ENCODE measurements at regions not wholly inside any gene's neighbourhood (a gene's known extent, or its start where the extent isn't known, plus 50 kb on each side); places are given as distances from the start of the nearest gene placed in this dataset.

GRCh38 chr6:134510142-134510541 is 192.2 kb upstream of the SGK1 start:
- DNase-seq, result no peak

GRCh38 chr6:134508862-134509498 is 191.1 kb upstream of the SGK1 start:
- no peak for DNase-seq

GRCh38 chr6:134506162-134506561 is 188.2 kb upstream of the SGK1 start:
- no peak for DNase-seq

GRCh38 chr6:134503585-134504281 is 185.8 kb upstream of the SGK1 start:
- DNase-seq, result peak in 4 of 56 donors; percentile 6 to 33 (median 18)

- peak in 32 of 56 donors; percentile 10 to 62 (median 38) for DNase-seq
Measured at GRCh38 chr6:134502614-134503549, 185.0 kb upstream of the SGK1 start.

GRCh38 chr6:134495890-134496248 is 178.0 kb upstream of the SGK1 start:
- DNase-seq, result no peak

- DNase-seq, result no peak
Measured at GRCh38 chr6:134495203-134495889, 177.4 kb upstream of the SGK1 start.

GRCh38 chr6:134493789-134494188 is 175.9 kb upstream of the SGK1 start:
- no peak for DNase-seq

GRCh38 chr6:134491477-134491876 is 173.6 kb upstream of the SGK1 start:
- DNase-seq, result no peak

GRCh38 chr6:134482593-134483270 is 164.8 kb upstream of the SGK1 start:
- DNase-seq, result no peak

- DNase-seq, result no peak
Measured at GRCh38 chr6:134481966-134482365, 164.1 kb upstream of the SGK1 start.

GRCh38 chr6:134480593-134480992 is 162.7 kb upstream of the SGK1 start:
- no peak for DNase-seq

GRCh38 chr6:134478764-134479399 is 161.0 kb upstream of the SGK1 start:
- DNase-seq, result no peak

GRCh38 chr6:134477991-134478635 is 160.2 kb upstream of the SGK1 start:
- no peak for DNase-seq

- DNase-seq, result no peak
Measured at GRCh38 chr6:134474955-134475354, 157.0 kb upstream of the SGK1 start.

- DNase-seq, result no peak
Measured at GRCh38 chr6:134472661-134473060, 154.7 kb upstream of the SGK1 start.

- DNase-seq, result no peak
Measured at GRCh38 chr6:134472046-134472445, 154.1 kb upstream of the SGK1 start.

GRCh38 chr6:134470457-134470975 is 152.6 kb upstream of the SGK1 start:
- no peak for DNase-seq

- DNase-seq, result no peak
Measured at GRCh38 chr6:134469702-134470456, 152.0 kb upstream of the SGK1 start.
